NCI-H526 (cell line): ENCODE measurements at regions not wholly inside any gene's neighbourhood (a gene's known extent, or its start where the extent isn't known, plus 50 kb on each side); places are given as distances from the start of the nearest gene placed in this dataset.
"Not testable (repeated sequence)": the region's sequence is repeated elsewhere in the genome, so short reads cannot be mapped to it uniquely, and the experiment has no call there.

Experiments
- DNase-seq, 2 experiments: peaks; one replicate each; lab custom pipeline; 2025; lab: John Stamatoyannopoulos, UW

GRCh38 chr10:57336341-57336740 lies 931.4 kb downstream of the IPMK start:
- no peak for DNase-seq

- DNase-seq, result no peak
These were observed 933.2 kb downstream of the IPMK start for GRCh38 chr10:57334523-57334922.

GRCh38 chr10:57333880-57334279 lies 933.8 kb downstream of the IPMK start:
- no peak for DNase-seq

- not testable (repeated sequence) for DNase-seq
These were observed 946.3 kb downstream of the IPMK start for GRCh38 chr10:57321400-57321854.

GRCh38 chr10:57320416-57320815 lies 947.3 kb downstream of the IPMK start:
- no peak for DNase-seq

DNA sequence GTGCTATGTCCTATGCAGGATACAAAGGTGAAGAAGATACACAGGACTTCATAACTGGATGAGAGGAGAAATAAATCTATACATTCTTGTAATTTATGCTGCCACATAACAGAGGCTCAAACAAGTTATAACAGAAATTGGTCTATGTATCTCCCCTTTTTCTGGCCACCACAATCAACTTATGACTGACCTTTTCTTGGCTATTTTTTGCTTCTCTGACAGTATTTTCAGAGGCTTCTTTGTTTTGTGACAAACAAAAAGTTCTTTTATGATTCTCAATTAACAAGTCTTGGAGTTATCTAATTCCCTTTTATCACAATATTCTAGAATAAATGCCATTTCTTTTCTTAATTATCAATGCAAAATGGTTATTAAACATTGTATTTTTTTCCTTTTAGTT lies 953.0 kb upstream of the ZWINT start:
- no peak for DNase-seq

DNA sequence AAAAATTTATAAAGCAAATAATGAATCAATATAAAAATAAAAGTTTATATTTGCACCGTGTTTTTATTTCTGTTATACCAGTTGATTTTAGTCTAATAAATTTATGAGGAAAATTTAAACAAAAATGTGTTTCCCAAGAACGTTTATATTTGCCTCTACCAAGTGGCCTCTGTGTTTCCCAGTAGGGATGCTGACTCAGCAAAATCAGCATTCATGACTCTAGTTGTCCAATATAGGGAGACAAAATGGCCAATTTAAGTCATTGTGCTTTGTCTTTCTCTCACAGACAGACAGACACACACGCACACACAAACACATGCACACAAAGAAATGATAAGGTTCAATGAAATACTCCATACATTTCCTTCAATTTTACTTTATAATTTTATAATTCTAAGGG lies 942.5 kb upstream of the ZWINT start:
- DNase-seq, result no peak

DNA sequence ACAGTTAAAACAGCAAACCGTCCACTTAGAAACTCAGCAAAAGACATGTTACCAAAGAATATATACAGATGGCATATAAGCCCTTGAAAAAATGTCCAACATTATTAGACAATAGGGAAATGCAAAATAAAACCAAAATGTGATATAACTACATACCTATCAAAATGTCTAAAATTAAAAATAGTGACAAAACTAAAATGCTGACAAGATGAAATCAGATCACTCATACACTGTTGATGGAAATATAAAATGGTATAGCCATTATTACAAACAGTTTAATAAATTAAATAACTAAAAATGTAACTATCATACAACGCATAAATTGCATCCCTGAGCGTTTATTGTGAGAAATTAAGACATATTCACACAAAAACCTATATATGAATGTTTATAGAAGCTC lies 939.7 kb upstream of the ZWINT start:
- DNase-seq, result no peak

DNA sequence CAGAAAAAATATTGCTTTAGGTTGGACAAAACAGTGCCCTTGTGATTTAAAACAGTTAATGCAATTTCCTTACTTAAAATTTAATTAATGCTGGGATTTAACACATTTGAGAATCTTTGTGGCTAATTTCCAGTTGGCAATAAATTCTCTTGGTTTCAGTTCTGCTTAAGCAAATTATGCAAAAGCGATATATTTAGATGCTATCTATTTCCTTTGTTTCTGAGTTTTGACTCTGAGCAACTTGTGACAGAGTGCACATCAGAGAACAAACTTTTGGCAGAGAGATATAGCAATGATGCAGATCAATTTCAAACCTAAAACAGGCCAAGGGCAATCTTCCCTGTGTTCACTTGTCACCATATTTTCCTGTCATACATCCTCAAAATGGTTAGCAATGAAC lies 933.6 kb upstream of the ZWINT start:
- DNase-seq, result no peak

GRCh38 chr10:57288754-57289153 lies 927.7 kb upstream of the ZWINT start:
- DNase-seq, result no peak

GRCh38 chr10:57262892-57263291 lies 901.8 kb upstream of the ZWINT start:
- no peak for DNase-seq

- no peak for DNase-seq
These were observed 899.1 kb upstream of the ZWINT start for GRCh38 chr10:57260175-57260574.

DNA sequence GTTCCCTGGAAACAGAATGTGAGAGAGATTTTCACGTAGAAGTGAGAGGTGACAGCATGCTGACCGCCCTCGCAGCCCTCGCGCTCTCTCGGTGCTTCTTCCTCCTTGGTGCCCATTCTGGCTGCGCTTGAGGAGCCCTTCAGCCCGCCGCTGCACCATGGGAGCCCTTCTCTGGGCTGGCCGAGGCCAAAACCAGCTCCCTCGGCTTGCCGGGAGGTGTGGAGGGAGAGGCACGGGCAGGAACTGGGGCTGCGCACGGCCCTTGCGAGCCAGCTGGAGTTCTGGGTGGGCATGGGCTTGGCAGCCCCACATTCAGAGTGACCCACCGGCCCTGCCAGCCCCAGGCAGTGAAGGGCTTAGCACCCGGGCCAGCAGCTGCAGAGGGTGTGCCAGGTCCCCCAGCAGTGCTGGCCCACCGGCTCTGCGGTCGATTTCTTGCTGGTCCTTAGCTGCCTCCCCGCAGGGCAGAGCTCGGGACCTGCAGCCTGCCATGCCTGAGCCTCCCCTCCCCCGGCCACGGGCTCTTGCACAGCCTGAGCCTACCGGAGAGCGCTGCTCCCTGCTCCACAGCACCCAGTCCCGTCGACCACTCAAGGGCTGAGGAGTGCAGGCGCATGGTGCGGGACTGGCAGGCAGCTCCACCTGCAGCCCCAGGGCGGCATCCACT lies 888.7 kb upstream of the ZWINT start:
- no peak for DNase-seq

DNA sequence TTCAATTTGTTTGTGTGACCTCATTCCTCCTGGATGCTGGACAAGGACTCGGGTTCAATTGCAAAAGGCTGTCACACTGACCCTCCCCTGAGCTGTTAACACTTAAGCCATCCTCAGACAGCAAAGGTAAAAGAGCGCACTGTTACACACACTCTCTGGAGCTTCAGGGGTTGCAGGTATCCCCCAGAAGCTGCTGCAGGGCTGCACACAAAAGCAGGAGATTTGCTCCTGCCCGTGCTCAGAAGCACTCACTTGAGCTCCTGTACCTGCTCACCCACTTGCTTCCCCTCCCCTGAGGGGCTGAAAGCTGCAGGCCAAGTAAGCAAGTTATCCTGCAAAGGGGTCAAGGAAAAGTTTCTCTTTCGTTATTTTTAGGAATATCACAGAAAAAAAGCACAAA lies 886.2 kb upstream of the ZWINT start:
- no peak for DNase-seq

DNA sequence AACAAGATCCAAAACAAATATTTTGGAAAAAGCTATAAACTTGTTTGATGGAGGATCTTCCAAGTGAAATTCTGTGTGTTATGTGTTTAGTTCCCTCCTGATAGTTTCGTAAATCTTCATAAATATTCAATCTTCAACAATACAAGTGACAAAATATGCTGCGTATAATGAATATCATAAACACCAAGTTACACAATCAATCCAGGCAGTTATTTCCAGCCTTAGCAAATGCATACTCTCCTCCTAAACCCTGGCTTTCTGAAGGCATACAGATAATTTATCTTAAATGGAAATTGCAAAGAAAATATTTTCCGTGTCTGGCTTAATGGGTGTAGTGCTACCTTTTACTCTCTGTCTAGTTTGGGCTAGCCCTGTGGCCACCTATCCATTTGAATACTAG lies 864.9 kb upstream of the ZWINT start:
- DNase-seq, result no peak

- no peak for DNase-seq
These were observed 863.8 kb upstream of the ZWINT start for GRCh38 chr10:57224811-57225210.

GRCh38 chr10:57222603-57223002 lies 861.5 kb upstream of the ZWINT start:
- no peak for DNase-seq

DNA sequence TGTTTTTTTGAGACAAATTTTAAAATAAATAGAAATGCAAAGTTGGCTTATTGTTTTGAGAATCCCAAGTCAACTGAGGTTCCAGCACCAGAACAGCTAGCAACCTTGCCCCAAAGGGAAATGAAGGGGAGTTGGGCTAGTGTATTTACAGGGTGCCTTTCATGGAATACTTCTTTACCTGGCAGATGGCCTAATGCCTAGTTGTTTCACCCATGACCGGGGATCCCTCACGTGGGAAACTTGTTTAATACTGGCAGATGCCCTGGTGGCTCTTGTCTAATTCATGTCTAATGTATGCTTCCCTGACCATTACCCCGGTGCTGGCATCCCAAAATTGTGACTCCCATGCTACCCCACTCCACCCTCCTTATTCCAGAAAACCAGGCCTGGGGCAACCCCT lies 861.1 kb upstream of the ZWINT start:
- no peak for DNase-seq

GRCh38 chr10:57221674-57222073 lies 860.6 kb upstream of the ZWINT start:
- DNase-seq, result no peak

- no peak for DNase-seq
These were observed 857.3 kb upstream of the ZWINT start for GRCh38 chr10:57218382-57218781.

- DNase-seq, result no peak
These were observed 841.3 kb upstream of the ZWINT start for GRCh38 chr10:57202356-57202755.

DNA sequence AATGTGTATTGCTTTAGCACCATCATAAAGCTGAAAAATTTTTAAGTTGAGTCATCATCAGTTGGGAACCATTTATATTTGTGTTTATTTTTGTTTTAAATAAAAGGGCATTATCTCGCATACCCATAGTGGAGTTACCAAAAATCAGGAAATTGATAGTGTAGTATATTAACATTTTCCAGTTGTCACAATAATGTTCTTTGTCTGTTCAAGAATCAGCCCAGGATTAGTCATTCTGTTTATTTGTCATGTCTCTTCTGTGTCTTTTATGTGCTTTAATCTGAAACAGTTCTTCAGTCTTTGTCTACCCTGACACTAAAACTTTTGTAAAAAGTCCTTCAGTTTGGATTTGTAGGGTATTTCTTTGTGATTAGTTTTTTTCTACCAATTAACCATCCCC lies 827.8 kb upstream of the ZWINT start:
- DNase-seq, result no peak

GRCh38 chr10:57186201-57186600 lies 825.1 kb upstream of the ZWINT start:
- DNase-seq, result no peak

- DNase-seq, result no peak
These were observed 808.5 kb upstream of the ZWINT start for GRCh38 chr10:57169597-57169996.
